Fibroblast of mammary gland (primary cell): ENCODE measurements at regions not wholly inside any gene's neighbourhood (a gene's known extent, or its start where the extent isn't known, plus 50 kb on each side); places are given as distances from the start of the nearest gene placed in this dataset.
"Not testable (repeated sequence)": the region's sequence is repeated elsewhere in the genome, so short reads cannot be mapped to it uniquely, and the experiment has no call there.

ENCODE experiments used
- DNase-seq: peaks from one replicate; pipeline ENCODE4 v3.0.0-alpha.2; 2010; ENCODE audit warnings: low read depth
- H3K4me3 ChIP-seq: 2 replicates; pipeline ENCODE4 v1.5.1; 2011; ENCODE audit warnings: low read depth, mild to moderate bottlenecking, low read length, moderate library complexity; ENCODE audit not compliant: control insufficient read depth
- TF ChIP-seq, protein P1 (sequence below): conservative IDR thresholded peaks from 2 replicates; pipeline ENCODE4 v1.5.1; 2011; ENCODE audit warnings: low read depth, low read length, inconsistent platforms; ENCODE audit not compliant: control insufficient read depth, insufficient read depth

DNA sequence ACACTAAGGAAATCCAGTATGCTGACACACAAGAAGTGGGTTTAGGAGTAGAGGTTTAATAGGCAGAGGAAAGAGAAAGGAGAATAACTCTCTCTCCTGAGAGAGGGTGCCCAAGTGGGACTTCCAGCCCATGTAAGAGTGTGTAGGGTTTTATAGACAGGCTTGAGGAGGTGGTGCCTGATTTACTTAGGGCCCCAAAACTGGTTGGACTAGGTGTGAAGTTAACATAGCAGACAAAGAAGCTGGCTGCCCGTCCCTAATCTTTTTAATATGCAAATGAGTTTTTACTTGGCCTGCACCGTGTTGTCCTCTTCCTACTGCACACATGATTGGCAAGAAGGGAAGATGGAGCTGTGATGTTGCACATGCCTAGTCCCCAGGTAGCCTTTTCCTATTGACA, 752.5 kb upstream of the SLITRK5 start:
- no peak for DNase-seq
- no peak overlapping the region for H3K4me3 ChIP-seq
- TF ChIP-seq, protein P1, sequence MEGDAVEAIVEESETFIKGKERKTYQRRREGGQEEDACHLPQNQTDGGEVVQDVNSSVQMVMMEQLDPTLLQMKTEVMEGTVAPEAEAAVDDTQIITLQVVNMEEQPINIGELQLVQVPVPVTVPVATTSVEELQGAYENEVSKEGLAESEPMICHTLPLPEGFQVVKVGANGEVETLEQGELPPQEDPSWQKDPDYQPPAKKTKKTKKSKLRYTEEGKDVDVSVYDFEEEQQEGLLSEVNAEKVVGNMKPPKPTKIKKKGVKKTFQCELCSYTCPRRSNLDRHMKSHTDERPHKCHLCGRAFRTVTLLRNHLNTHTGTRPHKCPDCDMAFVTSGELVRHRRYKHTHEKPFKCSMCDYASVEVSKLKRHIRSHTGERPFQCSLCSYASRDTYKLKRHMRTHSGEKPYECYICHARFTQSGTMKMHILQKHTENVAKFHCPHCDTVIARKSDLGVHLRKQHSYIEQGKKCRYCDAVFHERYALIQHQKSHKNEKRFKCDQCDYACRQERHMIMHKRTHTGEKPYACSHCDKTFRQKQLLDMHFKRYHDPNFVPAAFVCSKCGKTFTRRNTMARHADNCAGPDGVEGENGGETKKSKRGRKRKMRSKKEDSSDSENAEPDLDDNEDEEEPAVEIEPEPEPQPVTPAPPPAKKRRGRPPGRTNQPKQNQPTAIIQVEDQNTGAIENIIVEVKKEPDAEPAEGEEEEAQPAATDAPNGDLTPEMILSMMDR: no peak

DNA sequence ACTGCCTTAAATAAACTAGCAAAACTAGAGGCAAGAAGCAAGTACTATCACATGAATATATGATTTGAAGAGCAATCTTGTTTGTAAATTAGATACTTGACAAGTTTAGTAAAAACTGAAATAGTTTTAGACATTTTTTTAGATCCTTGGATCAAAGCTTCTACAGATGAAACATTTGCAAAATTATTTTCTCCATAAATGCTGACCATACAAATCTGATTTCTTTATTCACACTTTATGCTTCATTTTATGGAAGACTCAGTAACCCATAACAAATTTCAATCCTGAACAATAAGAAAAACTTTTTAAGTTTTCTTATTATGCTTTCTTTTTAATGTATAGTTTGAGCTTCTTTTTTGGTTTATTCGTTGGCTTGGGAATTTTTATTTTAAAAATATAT, 750.2 kb upstream of the SLITRK5 start:
- H3K4me3 ChIP-seq: no peak overlapping the region
- TF ChIP-seq, protein P1: no peak
- no peak for DNase-seq

DNA sequence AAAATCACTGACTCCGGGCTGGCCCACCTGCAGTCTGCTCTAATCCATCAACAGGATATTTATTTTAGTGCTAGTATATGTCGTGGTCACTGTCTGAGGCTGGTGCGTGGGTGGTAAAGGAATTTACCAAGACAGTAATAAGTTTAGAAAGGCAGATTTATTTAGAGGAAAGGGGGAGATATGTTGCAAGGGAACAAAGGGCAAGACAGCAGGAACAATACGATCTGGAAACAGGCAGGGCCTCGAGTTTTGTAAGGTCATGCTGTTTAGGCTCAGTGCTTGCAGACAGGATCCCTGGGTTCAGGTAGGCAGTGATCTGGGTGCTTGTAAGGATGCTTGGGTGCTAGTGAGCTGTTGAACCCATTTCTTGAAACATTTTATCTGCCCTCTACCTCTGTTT, 748.2 kb upstream of the SLITRK5 start:
- peak; percentile 4 for DNase-seq
- no peak overlapping the region for H3K4me3 ChIP-seq
- TF ChIP-seq, protein P1: no peak

DNA sequence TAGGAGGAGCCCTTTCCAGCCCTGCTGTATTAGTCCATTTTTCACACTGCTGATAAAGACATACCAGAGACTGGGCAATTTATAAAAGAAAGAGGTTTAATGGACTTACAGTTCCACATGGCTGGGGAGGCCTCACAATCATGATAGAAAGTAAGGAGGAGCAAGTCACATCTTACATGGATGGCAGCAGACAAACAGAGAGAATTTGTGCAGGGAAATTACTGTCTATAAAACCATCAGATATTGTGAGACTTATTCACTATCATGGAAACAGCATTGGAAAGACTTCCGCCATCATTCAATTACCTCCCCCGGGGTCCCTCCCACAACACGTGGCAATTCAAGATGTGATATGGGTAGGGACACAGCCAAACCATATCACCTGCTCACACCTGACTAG, 744.3 kb upstream of the SLITRK5 start:
- H3K4me3 ChIP-seq, DNase-seq: not testable (repeated sequence)

DNA sequence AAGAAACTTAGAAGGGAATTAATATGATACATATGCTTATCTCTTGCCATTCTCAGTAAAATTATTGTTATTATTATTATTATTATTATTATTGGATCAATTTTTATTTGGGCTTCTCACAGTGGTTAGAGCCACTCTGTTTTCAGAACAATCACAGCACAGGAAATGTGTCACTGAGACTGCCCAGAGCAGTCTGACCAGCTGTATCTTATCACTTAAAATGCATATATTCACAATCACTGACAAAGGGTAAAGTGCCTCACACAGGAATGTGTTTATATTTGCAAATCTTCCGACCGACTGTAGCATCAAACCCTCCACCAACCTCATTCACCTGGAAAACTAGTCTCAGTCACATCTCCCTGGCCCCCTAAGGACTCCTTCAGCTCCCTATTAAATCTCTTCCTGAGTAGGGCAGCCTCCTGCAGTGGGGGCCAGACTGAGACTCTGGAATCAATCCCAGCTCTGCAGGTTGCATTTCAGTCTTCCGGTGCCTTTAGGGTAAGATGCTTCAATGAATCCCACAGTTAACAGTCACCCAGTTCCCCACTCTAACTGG, 738.3 kb upstream of the SLITRK5 start:
- TF ChIP-seq, protein P1: no peak
- no peak for DNase-seq
- H3K4me3 ChIP-seq: no peak overlapping the region

DNA sequence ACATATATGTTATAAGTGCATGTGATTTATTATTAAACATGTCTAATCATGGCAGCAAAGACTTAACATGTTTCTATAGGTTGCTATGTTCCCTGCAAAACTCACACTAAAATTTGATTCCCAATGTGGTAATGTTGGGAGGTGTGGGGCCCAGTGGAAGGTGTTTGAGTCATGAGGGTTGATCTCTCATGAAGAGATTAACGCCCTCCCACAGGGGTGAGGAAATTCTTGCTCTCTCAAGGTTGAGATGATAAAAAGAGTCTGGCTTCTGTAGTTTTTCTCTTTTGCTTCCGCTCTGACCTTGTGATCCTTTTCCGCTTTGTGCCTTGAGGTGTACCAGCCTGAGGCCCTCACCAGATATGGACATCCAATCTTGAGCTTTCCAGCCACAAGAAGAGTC, 737.5 kb upstream of the SLITRK5 start:
- TF ChIP-seq, protein P1: no peak
- DNase-seq: no peak
- no peak overlapping the region for H3K4me3 ChIP-seq

DNA sequence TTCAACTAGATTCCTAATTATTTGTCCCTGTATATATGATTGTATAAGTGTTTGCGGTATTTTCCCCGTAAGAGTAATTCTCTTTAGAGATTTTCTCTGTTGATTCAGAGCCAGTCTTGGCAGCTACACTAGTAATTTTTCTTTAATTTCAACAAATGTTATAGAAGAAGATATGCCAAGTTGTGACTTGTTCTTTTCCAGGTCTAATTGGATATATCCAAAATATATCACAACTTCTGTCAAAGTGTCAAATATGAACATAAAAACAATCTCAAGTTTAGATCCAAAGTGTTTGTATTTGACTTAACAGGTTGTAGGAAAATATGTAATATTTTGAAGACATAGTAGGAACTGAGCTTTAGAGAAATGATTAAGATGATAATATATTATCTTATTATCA, 733.9 kb upstream of the SLITRK5 start:
- TF ChIP-seq, protein P1: no peak
- DNase-seq: no peak
- H3K4me3 ChIP-seq: no peak overlapping the region
